HG03135 (cell line): ENCODE measurements at regions not wholly inside any gene's neighbourhood (a gene's known extent, or its start where the extent isn't known, plus 50 kb on each side); places are given as distances from the start of the nearest gene placed in this dataset.

Experiments
- ATAC-seq: cut with Tn5 transposase; IDR thresholded peaks from one replicate; pipeline ENCODE4 v1.9.1; 2021; ENCODE audit warnings: mild to moderate bottlenecking, moderate library complexity; ENCODE audit not compliant: unreplicated experiment

- no peak for ATAC-seq
These were observed 196.0 kb upstream of the PSMD7 start for GRCh38 chr16:74100395-74101326.

DNA sequence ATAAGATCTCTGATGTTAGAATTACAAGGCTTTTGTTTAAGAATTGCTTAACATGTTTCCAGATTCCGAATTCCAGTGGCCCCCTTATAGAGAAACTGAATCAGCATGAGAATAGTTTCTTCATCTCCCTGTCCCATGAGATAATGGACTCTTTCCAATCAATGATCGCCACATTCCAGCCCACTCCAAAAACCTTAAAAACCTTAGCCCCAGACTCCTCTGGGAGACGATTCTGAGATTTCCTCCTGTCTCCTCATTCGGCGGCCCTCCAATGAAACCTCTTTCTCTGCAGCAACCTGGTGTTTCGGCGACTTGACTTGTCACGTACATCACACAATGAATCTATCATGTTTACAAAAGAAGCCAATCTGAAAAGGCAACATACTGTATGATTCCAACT lies 197.1 kb upstream of the PSMD7 start:
- ATAC-seq = no peak

DNA sequence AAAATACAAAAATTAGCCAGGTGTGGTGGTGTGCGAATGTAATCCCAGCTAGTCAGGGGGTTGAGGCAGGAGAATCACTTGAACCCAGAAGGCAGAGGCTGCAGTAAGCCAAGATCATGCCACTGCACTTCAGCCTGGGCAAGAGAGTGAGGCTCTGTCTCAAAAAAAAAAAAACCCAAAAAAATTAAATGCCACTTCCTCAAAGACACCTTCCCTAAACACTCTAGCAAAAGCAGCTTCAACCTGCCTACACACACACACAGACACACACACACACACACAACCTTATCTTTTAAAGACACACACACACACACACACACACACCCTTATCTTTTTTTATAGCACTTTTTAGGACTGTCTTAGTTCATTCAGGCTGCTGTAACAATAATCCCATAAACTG lies 201.7 kb upstream of the PSMD7 start:
- no peak for ATAC-seq

DNA sequence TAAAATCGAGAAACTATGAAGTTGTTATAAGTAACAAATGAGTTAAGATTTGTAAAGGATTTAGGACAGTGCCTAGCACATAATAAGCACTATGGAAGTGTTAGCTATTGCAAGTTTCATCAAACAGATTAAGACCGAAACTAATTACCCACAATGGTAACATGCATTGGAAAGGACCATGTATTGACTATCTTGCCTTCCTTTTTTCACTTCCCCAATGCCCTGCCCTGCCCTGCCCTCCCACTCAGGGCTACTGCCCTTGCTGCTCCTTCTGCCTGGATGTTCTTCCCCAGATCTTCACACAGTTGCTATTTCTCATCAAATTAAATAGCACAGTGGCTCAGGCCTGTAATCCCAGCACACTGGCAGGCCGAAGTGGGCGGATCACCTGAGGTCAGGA lies 202.1 kb upstream of the PSMD7 start:
- no peak for ATAC-seq

DNA sequence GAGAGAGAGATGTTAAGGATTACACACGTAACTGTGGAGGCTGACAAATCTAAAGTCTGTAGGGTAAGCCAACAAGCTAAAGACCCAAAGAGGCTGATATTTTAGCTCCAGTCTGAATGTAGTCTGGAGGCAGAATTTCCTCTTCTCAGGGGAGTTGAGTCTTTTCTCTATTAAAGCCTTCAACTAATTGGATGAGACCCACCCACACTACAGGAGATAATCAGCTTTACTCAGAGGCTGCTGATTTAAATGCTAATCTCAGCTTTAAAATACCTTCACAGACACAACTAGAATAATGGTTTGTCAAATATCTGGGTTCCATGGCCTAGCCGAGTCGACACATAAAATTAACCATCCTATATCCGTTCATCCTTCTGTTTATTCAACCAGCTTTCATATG lies 204.3 kb upstream of the PSMD7 start:
- ATAC-seq = no peak

- ATAC-seq = no peak
These were observed 205.7 kb upstream of the PSMD7 start for GRCh38 chr16:74090871-74091270.

DNA sequence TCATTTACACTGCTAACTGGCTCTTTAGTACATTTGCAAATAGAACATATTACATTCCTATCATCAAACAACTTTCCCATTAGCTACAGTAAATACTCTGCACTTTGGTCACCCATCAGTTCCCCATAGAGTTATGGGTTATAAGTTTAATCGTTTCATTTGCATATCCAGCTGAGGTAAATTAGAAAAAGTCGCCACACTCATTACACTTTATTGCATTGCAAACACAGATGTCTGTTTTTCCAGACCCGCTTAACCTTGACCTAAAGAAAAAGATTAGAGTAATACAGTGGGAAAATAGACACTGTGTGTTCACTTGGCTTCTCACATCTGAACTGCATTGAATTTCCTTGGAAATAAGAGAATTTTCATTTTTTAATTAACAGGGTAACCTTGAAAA lies 213.1 kb upstream of the PSMD7 start:
- no peak for ATAC-seq

DNA sequence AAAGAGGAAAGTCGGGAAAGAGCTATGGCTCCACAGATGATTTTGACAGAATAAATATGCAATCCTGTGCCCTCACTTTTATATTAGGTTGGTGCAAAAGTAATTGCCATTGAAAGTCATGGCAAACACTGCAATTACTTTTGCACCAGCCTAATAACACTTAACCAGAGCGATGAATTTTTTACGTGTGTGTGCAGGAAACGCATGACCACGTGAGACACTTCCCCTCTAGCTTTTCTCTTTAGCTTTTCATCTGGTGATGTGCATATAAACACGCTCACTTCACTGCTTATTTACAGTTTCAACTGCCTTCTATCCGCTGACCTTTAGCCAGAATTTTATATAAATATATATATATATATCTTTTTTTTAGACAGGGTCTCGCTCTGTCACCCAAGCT lies 216.3 kb upstream of the PSMD7 start:
- no peak for ATAC-seq

GRCh38 chr16:74079232-74079586 lies 217.4 kb upstream of the PSMD7 start:
- ATAC-seq = no peak

- no peak for ATAC-seq
These were observed 217.9 kb upstream of the PSMD7 start for GRCh38 chr16:74078511-74079231.

- no peak for ATAC-seq
These were observed 220.0 kb upstream of the PSMD7 start for GRCh38 chr16:74076568-74076967.

- no peak for ATAC-seq
These were observed 221.2 kb upstream of the PSMD7 start for GRCh38 chr16:74075393-74075792.

GRCh38 chr16:74073456-74073855 lies 223.2 kb upstream of the PSMD7 start:
- no peak for ATAC-seq

DNA sequence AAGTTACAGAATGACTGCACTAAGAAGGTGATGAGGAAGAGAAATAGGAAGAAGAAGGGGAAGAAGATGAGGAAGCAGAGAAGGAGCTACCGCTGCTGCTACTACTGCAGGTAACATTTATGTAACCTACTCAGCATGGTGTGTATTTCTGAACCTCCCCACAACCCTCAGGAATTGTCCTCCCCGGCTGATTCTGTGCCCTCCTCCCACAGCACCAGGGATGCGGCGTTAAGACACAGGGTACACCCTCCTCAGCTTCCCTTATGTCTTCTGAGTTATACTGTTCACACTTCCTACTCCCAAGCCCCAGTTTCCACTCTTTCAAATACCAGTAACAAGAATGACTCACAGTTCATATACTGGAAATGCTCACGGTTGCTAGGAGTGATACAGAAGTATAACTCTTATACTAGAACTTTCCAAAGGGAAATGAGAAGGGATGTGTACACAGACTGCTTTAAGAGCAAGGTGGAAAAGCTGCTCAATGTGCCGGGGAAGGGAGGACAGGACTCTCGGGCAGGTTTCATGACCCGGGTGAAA lies 224.5 kb upstream of the PSMD7 start:
- no peak for ATAC-seq

DNA sequence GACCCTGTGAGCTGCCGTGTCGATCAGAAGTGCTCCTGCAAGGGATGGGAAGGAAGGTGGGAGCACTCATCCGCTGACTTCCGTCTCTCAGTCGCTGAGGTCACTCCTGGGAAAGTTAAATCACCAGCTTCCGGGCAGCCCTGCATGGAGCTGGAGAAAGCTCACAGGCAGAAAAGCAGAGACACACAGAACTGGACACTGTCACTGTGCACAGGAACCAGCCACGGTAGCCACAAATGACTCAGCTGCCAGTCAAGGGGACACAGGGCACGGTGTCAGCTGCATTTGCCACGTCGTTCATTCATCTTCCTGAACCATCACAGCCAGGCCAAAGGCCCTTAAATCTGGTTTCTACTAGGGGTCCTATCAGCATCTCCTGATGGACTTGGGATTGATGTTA lies 226.4 kb upstream of the PSMD7 start:
- no peak for ATAC-seq

- no peak for ATAC-seq
These were observed 232.4 kb upstream of the PSMD7 start for GRCh38 chr16:74064120-74064735.

- no peak for ATAC-seq
These were observed 242.8 kb upstream of the PSMD7 start for GRCh38 chr16:74053826-74054225.

DNA sequence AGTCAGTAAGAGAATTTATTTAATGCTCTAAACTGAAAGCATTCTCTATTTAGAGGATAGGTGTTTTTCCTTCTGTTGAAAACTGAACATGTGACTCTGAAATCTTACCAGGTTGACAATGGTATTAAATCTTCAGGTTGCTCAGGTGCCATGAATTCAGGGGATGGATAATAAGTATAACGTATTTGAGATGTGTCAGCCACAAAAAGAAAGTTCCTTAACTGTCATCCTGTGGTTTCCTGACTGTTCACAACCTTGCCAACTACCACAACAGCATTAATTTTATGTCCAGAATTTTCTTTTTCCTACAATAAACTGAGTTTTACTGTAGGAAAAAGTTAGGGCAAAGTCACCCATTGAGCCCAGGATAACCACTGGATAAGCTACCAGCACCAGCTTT lies 243.3 kb upstream of the PSMD7 start:
- ATAC-seq = no peak

- ATAC-seq = no peak
These were observed 244.6 kb upstream of the PSMD7 start for GRCh38 chr16:74052016-74052415.

- ATAC-seq = no peak
These were observed 247.6 kb upstream of the PSMD7 start for GRCh38 chr16:74049027-74049426.

DNA sequence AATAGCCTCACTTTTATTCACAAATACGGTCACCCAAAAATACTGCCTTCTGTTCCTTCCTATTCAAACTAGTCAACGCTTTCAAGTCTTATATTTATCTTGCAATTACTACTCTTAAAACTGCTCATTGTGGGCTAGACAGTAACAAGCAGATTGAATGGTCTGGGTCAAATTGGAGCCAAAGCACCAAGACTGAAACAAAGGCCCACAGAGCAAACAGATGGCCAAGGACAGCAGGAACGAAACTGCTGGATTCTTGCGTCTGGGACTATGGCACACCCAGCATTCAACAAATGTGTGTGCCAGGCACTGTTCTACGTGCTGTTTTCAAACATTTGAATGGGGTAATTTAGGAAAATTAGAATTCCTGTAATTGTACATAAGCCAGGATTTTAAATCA lies 250.1 kb upstream of the PSMD7 start:
- ATAC-seq = no peak

GRCh38 chr16:74045513-74045912 lies 251.1 kb upstream of the PSMD7 start:
- ATAC-seq = no peak
